ENCODE measurements at regions not wholly inside any gene's neighbourhood (a gene's known extent, or its start where the extent isn't known, plus 50 kb on each side); places are given as distances from the start of the nearest gene placed in this dataset.

DNA sequence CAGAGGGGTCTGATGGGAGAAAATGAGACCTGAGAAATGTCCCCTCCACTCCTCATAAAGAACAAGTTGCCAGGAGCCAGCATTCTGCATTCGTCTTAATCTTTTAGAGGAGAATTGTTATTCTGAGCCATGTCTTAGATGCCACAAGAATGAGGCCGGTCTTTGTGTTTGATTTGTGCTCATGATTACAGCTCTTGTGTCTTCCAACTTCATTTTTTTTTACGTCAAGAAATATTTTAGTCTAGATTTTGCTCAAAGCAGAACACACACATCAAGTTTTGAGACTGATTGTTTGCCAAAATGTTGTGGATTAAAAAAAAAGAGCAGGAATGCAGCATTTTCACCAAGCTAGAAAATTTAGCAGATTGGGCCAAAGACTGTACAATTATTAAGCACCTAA, 130.6 kb upstream of the PITX2 start:
- no peak overlapping the region for H3K4me2 ChIP-seq (replicated peaks; ENCODE audit: extremely low read depth, low read length, poor library complexity, severe bottlenecking)
- Mint-ChIP-seq H3K27ac (no peak overlapping the region), H3K4me1 (no peaks in the 10 kb centered on the region), H3K9me3 (peaks cover 0 to 4% (median 0%) of the 10 kb centered on the region in 7 donors), H3K4me3 (no peak overlapping the region), H3K27me3 (ENCODE audit: low read depth in 3 of 3) (peaks cover 0 to 5% (median 0%) of the 10 kb centered on the region in 3 donors), H3K36me3 (no peaks in the 10 kb centered on the region)
- no peak overlapping the region for H2AFZ ChIP-seq (ENCODE audit: insufficient read depth, low read depth, low read length, poor library complexity, severe bottlenecking)
- H3K79me2 ChIP-seq (ENCODE audit: insufficient read depth, low read length): no peaks in the 10 kb centered on the region
- 100% methylated on average over 1 of the region's 3 CpGs for WGBS (ENCODE audit: insufficient coverage)
- TF ChIP-seq, protein P1, sequence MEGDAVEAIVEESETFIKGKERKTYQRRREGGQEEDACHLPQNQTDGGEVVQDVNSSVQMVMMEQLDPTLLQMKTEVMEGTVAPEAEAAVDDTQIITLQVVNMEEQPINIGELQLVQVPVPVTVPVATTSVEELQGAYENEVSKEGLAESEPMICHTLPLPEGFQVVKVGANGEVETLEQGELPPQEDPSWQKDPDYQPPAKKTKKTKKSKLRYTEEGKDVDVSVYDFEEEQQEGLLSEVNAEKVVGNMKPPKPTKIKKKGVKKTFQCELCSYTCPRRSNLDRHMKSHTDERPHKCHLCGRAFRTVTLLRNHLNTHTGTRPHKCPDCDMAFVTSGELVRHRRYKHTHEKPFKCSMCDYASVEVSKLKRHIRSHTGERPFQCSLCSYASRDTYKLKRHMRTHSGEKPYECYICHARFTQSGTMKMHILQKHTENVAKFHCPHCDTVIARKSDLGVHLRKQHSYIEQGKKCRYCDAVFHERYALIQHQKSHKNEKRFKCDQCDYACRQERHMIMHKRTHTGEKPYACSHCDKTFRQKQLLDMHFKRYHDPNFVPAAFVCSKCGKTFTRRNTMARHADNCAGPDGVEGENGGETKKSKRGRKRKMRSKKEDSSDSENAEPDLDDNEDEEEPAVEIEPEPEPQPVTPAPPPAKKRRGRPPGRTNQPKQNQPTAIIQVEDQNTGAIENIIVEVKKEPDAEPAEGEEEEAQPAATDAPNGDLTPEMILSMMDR (IDR thresholded peaks at IDR 0.05): no peak
- no peak overlapping the region for H3K27ac ChIP-seq (ENCODE audit: low read depth in 1 of 2, low read length in 2 of 2)
- no peaks in the 10 kb centered on the region for H3K36me3 ChIP-seq (replicated peaks in 1 of 2; ENCODE audit: control insufficient read depth in 1 of 2, insufficient read depth in 2 of 2, low read length in 2 of 2)
- no peaks in the 10 kb centered on the region for H3K27me3 ChIP-seq (ENCODE audit: control insufficient read depth in 2 of 2, insufficient read depth in 2 of 2, low read length in 2 of 2)
- no peaks in the 10 kb centered on the region for H3K4me1 ChIP-seq (ENCODE audit: control insufficient read depth in 1 of 2, insufficient read depth in 2 of 2, low read length in 2 of 2)
- no peak overlapping the region for H3K9ac ChIP-seq (ENCODE audit: insufficient read depth, low read length, poor library complexity, severe bottlenecking)
- no peak overlapping the region for H3K4me3 ChIP-seq (replicated peaks in 1 of 3; ENCODE audit: low read depth in 2 of 3, low read length in 3 of 3)
- intact Hi-C loops (cut with micrococcal nuclease): no loop called here
- DNase-seq: no peak
- H4K20me1 ChIP-seq (ENCODE audit: insufficient read depth, low read length): no peaks in the 10 kb centered on the region
- H3K9me3 ChIP-seq (replicated peaks in 1 of 2; ENCODE audit: control insufficient read depth in 1 of 2, insufficient read depth in 1 of 2, low read length in 2 of 2): no peaks in the 10 kb centered on the region

DNA sequence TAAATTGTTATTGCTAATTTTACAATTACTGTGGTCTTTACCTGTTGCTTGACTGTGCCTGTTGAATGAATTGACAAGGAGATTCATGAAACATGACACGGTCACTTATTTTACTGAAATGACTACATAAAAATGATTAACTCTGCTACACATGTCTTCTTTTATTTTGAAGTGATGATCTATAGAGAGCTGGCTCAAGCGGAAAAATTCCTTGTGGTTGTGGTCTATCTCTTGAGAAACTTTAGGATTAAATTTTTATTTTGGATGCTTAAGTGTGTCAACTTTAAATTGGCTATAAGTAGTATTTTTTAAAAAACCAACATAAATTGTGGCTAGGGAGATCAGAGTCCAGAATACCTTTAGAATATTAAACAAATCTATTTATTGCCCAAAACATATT, 131.8 kb upstream of the PITX2 start:
- Histone ChIP-seq H3K9ac (ENCODE audit: insufficient read depth, low read length, poor library complexity, severe bottlenecking) (no peak overlapping the region), H3K36me3 (replicated peaks in 1 of 2; ENCODE audit: control insufficient read depth in 1 of 2, insufficient read depth in 2 of 2, low read length in 2 of 2) (no peaks in the 10 kb centered on the region), H3K4me2 (replicated peaks; ENCODE audit: extremely low read depth, low read length, poor library complexity, severe bottlenecking) (no peak overlapping the region), H3K4me3 (replicated peaks in 1 of 3; ENCODE audit: low read depth in 2 of 3, low read length in 3 of 3) (no peak overlapping the region), H3K9me3 (replicated peaks in 1 of 2; ENCODE audit: control insufficient read depth in 1 of 2, insufficient read depth in 1 of 2, low read length in 2 of 2) (no peaks in the 10 kb centered on the region), H3K27me3 (ENCODE audit: control insufficient read depth in 2 of 2, insufficient read depth in 2 of 2, low read length in 2 of 2) (no peaks in the 10 kb centered on the region), H3K27ac (ENCODE audit: low read depth in 1 of 2, low read length in 2 of 2) (no peak overlapping the region), H3K79me2 (ENCODE audit: insufficient read depth, low read length) (no peaks in the 10 kb centered on the region), H4K20me1 (ENCODE audit: insufficient read depth, low read length) (no peaks in the 10 kb centered on the region), H2AFZ (ENCODE audit: insufficient read depth, low read depth, low read length, poor library complexity, severe bottlenecking) (no peak overlapping the region), H3K4me1 (ENCODE audit: control insufficient read depth in 1 of 2, insufficient read depth in 2 of 2, low read length in 2 of 2) (no peaks in the 10 kb centered on the region)
- no CpG with 5 or more reads among the region's 2 CpGs for WGBS (ENCODE audit: insufficient coverage)
- no peak overlapping the region for H3K4me3 Mint-ChIP-seq
- H3K4me1 Mint-ChIP-seq: no peaks in the 10 kb centered on the region
- H3K27ac Mint-ChIP-seq: no peak overlapping the region
- no peak for DNase-seq
- H3K9me3 Mint-ChIP-seq: peaks cover 0 to 10% (median 0%) of the 10 kb centered on the region in 7 donors
- intact Hi-C loops (cut with micrococcal nuclease): no loop called here
- H3K36me3 Mint-ChIP-seq: no peaks in the 10 kb centered on the region
- peaks cover 0 to 5% (median 0%) of the 10 kb centered on the region in 3 donors for H3K27me3 Mint-ChIP-seq (ENCODE audit: low read depth in 3 of 3)
- TF ChIP-seq, protein P1 (IDR thresholded peaks at IDR 0.05): no peak

Data from CD14-positive monocyte (primary cell).